HG02973 (cell line): ENCODE measurements at regions not wholly inside any gene's neighbourhood (a gene's known extent, or its start where the extent isn't known, plus 50 kb on each side); places are given as distances from the start of the nearest gene placed in this dataset.
"Not testable (repeated sequence)": the region's sequence is repeated elsewhere in the genome, so short reads cannot be mapped to it uniquely, and the experiment has no call there.

Experiments
- ATAC-seq: cut with Tn5 transposase; IDR thresholded peaks from one replicate; pipeline ENCODE4 v1.9.1; 2021; ENCODE audit warnings: moderate library complexity; ENCODE audit not compliant: unreplicated experiment

DNA sequence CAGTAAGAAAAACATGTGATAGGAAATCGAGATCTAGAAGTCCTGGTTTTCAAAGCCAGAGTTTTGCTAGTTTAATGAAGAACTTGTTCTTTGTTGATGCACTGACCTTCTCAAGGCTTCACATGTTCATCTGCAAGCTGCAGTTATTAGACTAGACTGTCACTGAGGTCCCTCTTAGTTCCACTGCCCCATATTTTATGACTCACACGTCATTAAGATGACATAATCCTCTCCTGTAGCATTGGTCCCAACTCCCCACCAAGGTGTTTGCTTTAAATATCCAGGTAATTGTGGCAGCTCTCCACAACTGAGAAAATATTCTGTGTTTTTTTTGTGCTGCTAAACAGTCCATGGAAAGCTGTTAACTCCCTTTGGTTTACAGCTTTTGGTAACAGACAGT is 149.7 kb downstream of the MREG start:
- no peak for ATAC-seq

DNA sequence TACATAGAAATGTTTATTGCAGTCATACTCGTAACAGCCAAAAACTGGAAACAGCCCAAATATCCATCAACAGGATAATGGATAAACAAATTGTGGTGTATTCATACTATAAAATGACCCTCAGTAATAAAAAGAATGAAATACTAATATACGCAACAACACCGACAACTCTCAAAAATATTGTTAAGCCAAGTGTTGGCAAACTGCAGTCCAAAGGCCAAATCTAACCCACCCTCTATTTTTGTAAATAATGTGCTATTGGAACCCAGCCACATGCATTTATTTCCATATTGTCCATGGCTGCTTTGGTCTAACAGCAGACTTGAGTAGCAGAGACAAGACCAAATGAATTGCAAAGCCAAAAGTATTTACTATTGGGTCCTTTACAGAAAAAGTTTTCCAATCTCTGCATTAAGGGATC is 151.0 kb downstream of the MREG start:
- ATAC-seq = no peak

DNA sequence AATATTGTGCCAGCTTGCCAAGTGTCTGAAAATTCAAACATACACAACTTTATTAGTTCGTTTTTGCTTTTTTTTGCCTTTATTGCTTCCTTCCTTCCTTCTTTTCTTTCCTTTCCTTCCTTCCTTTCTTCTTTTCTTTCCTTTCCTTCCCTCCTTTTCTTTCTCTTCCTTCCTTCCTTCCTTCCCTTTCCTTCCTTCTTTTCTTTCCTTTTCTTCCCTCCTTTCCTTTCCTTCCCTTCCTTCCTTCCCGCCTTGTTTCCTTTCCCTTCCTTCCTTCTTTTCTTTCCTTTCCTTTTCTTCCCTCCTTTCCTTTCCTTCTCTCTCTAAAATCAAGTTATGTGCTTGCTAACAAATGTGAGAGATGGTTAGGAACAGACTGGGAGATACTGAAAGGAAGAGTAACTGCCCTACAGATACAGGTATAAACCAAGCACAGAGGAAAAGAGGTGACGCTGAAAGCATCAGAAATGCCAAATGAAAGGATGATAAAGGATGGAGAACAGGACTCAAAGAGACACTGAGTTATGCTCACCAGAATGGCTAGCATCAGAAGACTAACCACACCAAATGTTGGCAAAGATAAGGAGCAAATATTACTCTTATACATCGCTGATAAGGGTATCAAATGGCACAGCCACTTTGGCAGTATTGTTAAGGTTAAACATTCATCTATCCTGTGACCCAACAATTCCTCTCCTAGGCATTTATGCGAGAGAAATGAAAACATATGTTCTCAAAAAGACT is 151.6 kb downstream of the MREG start:
- no peak for ATAC-seq

DNA sequence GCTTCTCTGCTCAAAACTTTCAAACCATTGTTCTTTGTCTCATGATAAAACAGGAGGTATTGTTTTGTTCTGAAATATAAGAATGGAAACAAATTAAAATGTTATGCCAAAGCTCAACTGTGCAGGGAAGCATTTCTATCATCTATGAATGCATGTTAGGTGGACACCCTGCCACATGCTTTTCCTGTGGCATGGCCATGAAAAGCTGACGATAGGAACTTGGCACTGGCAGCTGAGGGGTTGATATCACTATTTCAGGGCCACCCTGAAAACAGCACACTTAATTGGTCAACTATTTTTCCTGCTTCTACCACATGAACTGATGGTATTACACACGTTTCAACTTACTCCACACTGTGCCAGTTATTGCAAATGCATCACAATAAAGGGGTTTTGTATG is 157.3 kb downstream of the MREG start:
- ATAC-seq = no peak

DNA sequence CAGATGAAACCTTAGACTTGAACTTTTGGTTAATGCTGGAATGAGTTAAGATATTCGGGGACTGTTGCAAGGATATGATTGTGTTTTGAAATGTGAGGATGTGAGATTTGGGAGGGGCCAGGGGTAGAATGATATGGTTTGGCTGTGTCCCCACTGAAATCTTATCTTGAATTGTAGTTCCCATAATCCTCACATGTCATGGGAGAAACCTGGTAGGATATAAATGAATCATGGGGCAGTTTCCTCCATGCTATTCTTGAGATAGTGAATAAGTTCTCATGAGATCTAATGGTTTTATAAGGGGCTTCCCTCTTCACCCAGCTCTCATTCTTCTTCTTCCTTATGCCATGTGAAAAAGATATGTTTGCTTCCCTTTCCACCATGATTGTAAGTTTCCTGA is 158.0 kb downstream of the MREG start:
- not testable (repeated sequence) for ATAC-seq

DNA sequence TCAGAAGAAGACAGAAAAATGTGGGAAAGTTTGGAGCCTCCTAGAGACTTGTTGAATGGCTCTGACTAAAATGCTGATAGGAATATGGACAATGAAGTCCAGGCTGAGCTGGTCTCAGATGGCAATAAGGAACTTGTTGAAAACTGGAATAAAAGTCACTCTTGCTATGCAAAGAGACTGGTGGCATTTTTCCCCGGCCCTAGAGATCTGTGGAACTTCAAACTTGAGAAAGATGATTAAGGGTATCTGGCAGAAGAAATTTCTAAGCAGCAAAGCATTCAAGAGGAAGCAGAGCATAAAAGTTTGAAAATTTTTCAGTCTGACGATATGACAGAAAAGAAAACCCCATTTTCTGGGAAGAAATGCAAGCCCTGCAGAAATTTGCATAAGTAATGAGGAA is 159.3 kb downstream of the MREG start:
- ATAC-seq = no peak

DNA sequence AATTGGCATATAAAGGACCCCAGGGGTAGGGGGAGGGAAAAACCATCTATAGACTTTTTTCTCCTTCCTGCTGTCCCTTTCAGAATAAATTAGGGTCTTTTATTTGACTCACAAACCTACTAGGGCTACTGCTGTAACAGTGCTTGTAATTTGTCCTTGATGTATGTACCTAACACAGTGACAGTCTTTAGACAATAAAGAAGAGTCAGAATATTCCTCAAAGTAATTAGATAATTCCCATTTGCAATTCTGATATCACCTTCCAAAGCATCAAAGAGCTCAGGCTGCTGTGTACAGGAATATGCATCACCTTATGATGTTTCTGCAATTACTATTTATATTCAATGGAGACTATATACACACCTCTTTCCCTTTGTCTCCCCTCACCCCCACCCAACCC is 161.7 kb downstream of the MREG start:
- no peak for ATAC-seq

DNA sequence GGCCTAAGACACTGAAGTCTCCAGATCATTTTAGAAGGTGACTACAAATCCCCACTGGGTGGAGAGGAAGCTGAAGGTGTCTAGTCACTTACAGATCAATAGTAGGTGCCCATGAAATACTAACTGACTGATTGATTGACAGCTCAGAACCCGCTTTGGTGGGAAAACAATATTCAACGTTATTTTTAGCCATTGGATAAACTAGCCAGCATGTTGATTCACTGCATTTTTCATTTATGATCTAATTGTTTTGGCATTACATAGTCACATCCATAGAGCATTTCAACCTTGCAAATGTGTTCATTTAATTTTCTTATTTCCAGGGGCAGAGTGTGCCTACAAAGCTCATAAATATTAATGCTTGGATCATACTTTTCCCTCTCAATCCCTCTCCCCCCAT is 162.3 kb downstream of the MREG start:
- no peak for ATAC-seq

DNA sequence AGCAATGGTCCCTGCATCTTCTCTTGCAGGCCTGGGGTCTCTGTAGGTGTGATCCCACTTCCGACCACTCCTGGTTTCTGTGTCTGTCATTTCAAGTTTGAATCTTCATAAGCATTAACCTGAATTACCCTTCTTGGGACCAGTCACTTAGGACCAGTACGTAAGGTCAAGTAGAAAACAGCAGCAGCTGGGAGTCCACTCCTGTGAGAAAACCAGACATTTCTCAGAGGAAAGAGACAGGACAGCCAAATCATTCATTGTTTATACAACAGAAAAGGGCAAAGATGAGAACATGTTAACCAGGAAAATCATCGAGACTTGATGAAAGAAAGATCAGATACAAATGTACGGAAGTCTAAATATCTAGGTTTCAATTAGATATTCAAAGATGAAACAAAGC is 163.0 kb downstream of the MREG start:
- no peak for ATAC-seq

DNA sequence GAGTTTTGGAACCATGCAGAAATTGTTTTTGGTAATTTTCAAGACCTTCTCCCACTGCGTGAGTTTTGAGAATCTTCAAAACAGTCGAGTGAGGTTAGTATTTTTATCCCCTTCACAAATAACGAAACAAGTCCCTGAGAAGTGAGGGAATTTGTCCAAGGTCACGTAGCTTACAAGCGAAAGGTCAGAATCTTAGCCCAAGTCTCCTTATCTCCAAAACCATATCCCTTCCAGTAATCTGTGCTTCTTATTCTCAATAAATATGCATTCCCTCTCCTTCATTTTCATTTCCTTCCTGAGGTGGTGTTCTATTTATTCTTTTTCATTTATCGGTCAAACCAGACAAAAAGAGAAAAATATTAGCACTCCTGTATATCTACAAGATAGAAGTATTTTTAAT is 163.6 kb downstream of the MREG start:
- ATAC-seq = no peak

DNA sequence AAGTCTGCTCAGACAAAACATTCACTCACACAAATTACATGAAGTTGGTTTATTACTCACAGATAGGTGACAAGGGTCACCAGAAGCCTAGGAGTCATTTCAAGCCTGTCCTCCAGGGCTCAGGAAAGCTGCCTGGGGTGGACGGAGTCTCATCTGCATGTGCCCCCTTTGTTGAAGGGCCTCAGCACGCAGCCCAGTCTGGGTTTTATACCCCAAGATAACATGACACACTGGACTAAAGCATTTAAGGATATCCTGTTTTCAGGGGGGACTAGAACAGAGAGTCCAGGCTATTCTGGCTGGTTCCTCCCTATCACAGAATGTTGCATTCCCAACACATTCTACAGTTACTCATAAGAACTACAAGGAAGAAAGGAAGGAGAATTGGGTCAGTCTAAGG is 164.7 kb downstream of the MREG start:
- no peak for ATAC-seq

DNA sequence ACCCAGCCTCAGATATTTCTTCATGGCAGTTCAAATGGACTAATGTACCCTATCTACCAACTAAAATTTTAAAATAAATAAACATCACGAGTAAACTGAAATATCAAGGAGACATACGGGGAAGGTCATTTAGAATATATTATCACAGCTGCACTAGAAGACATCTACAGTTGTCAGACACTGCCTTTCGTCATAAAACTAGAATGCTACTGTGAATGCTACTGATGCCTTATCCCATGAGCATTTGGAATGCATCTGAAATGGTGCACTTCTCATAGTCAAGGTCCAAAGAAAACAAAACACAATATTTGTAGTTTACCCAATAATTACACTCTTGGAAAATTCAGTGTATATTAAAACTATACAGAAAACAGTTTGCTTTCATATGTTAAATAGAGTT is 165.2 kb downstream of the MREG start:
- ATAC-seq = no peak

DNA sequence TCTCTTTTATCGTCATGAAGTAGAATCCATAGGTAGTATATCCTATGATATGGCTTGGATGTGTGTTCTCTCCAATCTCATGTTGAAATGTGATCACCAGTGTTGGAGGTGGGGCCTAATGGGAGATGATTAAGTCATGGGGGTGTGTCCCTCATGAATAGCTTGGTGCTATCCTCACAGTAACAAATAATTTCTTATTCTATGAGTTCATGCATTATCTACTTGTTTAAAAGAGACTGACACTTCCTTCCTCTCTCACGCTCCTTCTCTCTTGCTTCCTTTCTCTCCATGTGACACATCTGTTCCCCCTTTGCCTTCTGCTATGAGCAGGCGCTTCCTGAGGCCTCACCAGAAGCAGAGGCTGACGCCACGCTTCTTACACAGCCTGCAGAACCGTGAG is 165.6 kb downstream of the MREG start:
- no peak for ATAC-seq

DNA sequence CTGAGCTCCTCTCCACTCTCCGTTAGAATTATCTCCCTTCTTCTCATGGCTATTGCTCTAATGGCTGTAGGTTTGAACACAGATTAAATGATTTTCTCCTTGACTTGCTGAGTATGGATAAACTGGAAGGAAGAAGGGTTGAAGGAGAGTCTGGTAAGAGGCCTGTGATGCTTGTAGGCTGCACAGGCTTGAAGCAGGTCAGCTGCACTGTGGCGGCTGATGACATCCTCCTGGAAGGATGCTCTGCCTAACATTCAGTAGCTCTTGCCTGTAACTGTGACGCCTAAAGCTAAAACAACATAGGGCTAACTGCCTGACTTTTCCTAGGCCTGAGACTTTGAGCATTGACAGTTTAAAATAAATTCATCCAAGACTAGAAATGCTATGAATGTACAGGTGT is 166.3 kb downstream of the MREG start:
- ATAC-seq = no peak

DNA sequence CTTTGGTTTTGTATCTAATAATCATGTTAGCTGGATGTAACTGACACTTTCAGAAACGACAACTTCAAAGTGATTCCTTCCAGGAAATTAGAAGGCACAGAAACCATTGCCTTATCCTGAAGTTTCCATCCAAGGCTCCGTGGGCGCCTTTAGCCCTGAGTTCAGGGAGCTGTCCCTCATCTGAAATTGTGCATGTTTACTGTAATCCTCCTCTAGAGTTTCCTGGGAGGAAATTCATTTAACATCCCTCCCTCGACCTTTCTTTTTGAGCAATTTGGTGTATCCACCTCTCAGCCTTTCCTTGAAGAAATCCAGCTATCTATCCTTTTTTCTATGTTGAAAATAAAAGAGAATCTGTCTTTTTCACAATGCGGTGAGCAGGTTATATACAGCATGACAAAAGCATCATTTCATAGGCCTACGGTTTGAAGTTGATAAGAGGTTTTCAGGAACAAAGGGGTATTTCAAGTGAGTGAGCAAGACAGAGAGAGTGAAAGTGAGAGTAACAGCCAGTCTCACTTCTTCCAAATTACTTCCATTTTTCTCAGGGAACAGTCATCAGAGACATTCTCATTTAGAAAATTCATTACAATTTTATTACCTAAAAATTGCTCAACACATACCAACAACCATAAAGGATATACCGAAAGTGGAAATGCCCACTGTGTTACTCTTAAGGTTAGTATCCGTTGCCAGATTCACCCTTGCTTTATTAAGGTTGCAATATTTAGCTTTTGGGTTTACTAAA is 167.3 kb downstream of the MREG start:
- peak; percentile 85 for ATAC-seq

DNA sequence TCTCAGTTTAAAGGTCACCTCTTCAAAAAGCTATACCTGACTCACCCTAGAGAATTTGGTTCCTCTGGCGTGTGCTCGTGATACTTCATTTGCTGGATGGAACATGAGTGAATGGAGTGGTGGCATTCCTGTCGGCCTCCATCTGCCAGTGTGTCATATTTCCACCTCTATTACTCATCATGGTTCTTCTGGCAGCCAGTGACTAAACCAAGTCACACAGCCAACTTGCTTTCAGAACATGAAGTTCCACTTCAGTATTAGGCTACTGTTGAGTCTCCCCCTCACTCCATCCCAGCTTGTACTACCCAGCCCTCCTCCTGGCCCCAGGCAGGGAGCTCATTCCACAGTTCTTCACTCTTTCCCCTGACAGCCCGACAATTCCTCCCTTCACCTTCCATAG is 169.8 kb downstream of the MREG start:
- ATAC-seq = no peak

DNA sequence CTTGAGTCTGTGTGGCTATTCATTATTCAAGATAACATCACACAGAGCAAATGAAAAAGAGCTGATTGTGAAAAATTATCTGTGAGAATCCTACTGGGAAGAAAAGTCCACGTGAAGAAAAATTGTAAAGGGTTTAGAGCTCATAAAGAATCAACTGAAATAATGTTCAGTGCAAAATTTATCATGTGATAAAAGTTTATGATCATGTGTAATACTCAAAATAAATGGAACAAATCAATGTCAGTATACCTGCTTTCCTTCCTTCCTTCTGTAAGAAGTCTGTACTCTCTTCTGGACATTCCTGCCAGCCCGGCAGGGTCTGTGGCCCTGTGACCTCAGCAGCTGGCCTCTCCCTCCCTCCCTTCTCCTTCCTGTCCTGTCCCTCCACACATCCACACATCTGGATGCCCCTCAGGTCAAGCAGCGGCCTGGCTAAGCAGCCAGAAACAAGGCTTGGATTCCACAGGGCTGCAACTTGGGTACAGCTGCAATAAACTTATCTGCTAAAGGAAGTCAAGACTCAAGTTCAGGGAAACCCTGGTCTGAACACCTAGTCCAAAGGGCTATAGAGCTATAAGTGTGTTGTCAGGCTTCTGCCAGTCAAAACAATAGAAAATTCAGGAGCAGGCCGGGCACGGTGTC is 172.1 kb downstream of the MREG start:
- ATAC-seq = no peak

DNA sequence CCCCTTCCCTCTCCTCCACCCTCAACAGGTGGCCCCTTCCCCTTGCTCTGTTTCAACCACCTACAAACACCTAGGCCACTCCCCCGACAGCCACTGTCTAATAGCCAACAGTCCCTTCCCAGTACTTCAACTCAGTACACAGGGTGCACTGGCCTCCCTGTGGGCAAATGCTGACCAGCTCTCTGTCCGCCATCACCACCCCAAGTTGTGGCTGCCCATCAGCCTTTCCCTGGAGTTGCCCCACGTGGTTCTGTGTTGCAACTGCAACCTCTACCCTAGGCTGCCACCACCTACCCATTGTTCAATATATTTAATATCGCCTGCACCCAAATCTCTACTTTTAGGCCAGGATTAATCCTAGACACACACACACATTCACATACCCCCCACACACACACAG is 173.5 kb downstream of the MREG start:
- no peak for ATAC-seq

DNA sequence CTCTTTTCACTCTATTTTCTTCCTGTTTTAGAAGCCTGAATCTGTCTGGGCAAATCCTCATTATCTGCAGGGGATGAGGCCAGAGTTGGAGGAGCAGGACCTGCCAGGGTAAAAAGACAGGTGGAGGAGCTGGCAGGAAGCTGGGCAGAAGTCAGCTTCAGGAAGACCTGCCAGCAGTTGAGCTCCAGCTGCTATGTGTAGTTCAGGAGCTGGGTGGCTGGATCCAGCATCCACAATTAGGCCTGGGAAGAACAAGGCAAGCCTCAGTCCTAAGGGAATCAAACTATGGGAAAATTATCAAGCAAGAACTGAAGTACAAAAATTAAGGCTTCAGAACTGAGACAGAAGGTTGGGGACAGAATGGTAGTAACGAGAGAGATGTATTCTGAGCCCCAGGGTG is 174.0 kb downstream of the MREG start:
- ATAC-seq = no peak

DNA sequence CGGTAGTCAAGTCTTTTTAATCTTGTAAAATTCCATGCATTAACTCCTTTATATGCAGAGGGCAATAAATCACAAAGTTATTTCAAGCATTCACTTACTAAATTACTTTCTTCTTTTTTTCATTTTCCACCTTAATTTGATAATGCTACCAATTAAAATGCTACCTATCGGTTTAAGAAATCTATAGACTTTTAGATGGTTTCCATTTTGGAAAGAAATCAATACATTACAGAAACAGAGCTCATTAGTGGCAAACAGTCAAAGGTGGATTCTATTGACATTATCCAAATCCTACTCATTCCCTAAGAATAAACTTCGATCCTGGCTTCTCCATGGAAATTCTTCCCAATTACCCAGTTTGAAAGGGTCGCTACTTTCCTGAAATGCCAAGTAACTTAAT is 176.5 kb downstream of the MREG start:
- ATAC-seq = no peak

DNA sequence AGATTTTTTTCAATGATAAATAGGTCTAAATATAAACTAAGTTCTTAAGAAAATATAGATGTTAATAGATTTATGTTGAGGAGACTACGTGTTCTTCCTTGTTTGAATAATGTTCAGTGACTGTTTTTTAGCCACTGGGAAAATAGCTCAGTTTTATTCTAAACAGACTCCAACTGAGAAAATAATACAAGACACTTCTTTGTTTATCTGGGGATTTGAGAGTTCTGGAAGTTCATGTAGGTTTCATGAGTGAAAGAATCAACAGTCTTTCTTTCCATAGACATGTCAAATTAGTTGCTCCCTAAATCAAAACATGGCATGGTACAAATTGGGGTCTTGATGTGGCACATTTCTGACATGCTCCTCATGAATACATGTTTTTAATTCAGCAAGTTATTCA is 177.7 kb downstream of the MREG start:
- no peak for ATAC-seq

DNA sequence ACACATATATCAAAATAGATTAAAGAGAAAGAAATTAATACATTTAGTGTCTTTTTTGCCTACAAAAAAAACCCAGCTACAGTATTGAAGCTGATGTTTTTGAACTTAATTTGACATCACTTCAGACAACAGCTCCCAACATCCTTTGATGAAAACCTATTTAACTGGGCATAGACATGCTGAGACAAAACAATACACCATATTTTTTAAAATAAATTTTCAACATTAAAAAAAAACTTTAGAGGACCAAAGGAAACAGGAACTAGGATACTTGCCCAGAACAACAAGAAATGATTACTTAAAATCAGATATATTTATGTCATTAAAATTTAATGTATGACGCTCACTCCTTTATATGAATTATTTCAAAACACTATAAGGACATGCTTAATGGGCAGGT is 178.1 kb downstream of the MREG start:
- no peak for ATAC-seq
